ENCODE measurements at regions not wholly inside any gene's neighbourhood (a gene's known extent, or its start where the extent isn't known, plus 50 kb on each side); places are given as distances from the start of the nearest gene placed in this dataset.

DNA sequence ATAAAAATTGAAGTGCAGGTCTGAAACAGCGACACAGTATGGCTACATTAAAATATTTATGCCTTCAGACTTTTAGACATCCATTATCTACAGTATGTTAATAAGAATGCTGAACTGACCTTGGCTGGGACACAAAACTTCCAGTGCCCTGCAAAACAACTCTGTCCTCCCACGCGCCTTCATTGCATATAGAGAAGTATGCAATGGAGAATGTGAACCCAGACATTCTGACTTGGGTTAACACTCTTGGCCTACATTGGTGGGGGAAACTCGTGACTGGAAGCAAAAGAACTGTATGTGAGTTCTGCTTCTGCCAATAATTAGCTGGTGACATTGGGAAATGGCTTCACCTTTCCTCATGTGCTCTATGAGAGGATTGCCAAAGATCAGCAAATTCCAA, 110.5 kb upstream of the SLC24A5 start:
- no peaks in the 10 kb centered on the region for H4K20me1 ChIP-seq (ENCODE audit: insufficient read depth)
- no peak overlapping the region for H2AFZ ChIP-seq (ENCODE audit: low read depth, low read length)
- no peak overlapping the region for H3K27ac ChIP-seq (ENCODE audit: low read length)
- H3K4me2 ChIP-seq (ENCODE audit: low read length), result no peak overlapping the region
- TF ChIP-seq TAF1 (IDR thresholded peaks at IDR 0.05; ENCODE audit: low read depth) (no peak), POLR2AphosphoS5 (IDR thresholded peaks at IDR 0.05) (no peak), SMC3 (conservative IDR thresholded peaks at IDR 0.05; ENCODE audit: poor library complexity) (no peak)
- TF ChIP-seq, protein P1, sequence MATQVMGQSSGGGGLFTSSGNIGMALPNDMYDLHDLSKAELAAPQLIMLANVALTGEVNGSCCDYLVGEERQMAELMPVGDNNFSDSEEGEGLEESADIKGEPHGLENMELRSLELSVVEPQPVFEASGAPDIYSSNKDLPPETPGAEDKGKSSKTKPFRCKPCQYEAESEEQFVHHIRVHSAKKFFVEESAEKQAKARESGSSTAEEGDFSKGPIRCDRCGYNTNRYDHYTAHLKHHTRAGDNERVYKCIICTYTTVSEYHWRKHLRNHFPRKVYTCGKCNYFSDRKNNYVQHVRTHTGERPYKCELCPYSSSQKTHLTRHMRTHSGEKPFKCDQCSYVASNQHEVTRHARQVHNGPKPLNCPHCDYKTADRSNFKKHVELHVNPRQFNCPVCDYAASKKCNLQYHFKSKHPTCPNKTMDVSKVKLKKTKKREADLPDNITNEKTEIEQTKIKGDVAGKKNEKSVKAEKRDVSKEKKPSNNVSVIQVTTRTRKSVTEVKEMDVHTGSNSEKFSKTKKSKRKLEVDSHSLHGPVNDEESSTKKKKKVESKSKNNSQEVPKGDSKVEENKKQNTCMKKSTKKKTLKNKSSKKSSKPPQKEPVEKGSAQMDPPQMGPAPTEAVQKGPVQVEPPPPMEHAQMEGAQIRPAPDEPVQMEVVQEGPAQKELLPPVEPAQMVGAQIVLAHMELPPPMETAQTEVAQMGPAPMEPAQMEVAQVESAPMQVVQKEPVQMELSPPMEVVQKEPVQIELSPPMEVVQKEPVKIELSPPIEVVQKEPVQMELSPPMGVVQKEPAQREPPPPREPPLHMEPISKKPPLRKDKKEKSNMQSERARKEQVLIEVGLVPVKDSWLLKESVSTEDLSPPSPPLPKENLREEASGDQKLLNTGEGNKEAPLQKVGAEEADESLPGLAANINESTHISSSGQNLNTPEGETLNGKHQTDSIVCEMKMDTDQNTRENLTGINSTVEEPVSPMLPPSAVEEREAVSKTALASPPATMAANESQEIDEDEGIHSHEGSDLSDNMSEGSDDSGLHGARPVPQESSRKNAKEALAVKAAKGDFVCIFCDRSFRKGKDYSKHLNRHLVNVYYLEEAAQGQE (IDR thresholded peaks at IDR 0.05; ENCODE audit: borderline replicate concordance), result no peak
- no peak overlapping the region for H3K4me3 ChIP-seq (ENCODE audit: low read length)
- no peaks in the 10 kb centered on the region for H3K79me2 ChIP-seq (replicated peaks; ENCODE audit: insufficient read depth, low read length)
- no peaks in the 10 kb centered on the region for H3K36me3 ChIP-seq (ENCODE audit: insufficient read depth, low read length)
- H3K9me3 ChIP-seq (ENCODE audit: low read length), result no peaks in the 10 kb centered on the region
- H3K9me2 ChIP-seq (ENCODE audit: insufficient read depth, low read length), result no peaks in the 10 kb centered on the region
- H3K9ac ChIP-seq (ENCODE audit: low read length), result no peak overlapping the region
- H3F3A ChIP-seq (ENCODE audit: insufficient read depth, low read length, poor library complexity, severe bottlenecking), result no peaks in the 10 kb centered on the region
- H3K27me3 ChIP-seq (ENCODE audit: insufficient read depth, low read depth, low read length), result no peaks in the 10 kb centered on the region

DNA sequence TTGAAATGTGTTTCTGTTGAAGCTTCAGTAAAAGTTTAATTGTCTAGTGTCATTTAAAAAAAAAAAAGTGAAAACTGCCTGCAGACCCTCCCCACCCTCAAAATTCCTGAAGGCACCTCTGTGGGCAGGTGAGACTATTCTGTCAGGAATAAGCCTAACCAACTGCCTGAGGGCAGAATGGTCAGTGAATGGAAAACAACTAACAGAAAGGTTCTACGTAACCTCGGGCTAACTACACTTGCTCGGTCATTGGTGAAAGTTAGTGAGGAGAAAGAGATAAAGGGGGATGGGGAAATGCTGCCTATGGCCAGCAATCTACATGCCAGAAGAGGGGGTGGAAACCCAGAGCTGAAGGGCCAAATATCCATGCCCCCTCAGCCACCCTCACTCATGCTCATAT, 108.6 kb upstream of the SLC24A5 start:
- no peak overlapping the region for H2AFZ ChIP-seq (ENCODE audit: low read depth, low read length)
- no peak overlapping the region for H3K9ac ChIP-seq (ENCODE audit: low read length)
- no peak overlapping the region for H3K27ac ChIP-seq (ENCODE audit: low read length)
- no peak overlapping the region for H3K4me2 ChIP-seq (ENCODE audit: low read length)
- H4K20me1 ChIP-seq (ENCODE audit: insufficient read depth), result no peaks in the 10 kb centered on the region
- H3K9me2 ChIP-seq (ENCODE audit: insufficient read depth, low read length), result no peaks in the 10 kb centered on the region
- H3K36me3 ChIP-seq (ENCODE audit: insufficient read depth, low read length), result no peaks in the 10 kb centered on the region
- H3F3A ChIP-seq (ENCODE audit: insufficient read depth, low read length, poor library complexity, severe bottlenecking), result no peaks in the 10 kb centered on the region
- TF ChIP-seq, protein P2, sequence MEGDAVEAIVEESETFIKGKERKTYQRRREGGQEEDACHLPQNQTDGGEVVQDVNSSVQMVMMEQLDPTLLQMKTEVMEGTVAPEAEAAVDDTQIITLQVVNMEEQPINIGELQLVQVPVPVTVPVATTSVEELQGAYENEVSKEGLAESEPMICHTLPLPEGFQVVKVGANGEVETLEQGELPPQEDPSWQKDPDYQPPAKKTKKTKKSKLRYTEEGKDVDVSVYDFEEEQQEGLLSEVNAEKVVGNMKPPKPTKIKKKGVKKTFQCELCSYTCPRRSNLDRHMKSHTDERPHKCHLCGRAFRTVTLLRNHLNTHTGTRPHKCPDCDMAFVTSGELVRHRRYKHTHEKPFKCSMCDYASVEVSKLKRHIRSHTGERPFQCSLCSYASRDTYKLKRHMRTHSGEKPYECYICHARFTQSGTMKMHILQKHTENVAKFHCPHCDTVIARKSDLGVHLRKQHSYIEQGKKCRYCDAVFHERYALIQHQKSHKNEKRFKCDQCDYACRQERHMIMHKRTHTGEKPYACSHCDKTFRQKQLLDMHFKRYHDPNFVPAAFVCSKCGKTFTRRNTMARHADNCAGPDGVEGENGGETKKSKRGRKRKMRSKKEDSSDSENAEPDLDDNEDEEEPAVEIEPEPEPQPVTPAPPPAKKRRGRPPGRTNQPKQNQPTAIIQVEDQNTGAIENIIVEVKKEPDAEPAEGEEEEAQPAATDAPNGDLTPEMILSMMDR (IDR thresholded peaks at IDR 0.05; ENCODE audit: poor library complexity, severe bottlenecking), result no peak
- TF ChIP-seq MXI1 (conservative IDR thresholded peaks at IDR 0.05; ENCODE audit: poor library complexity, severe bottlenecking) (no peak), TAF1 (IDR thresholded peaks at IDR 0.05; ENCODE audit: low read depth) (no peak), EP300 (conservative IDR thresholded peaks at IDR 0.05; ENCODE audit: poor library complexity, severe bottlenecking) (no peak), POLR2AphosphoS5 (IDR thresholded peaks at IDR 0.05) (no peak)
- H3K9me3 ChIP-seq (ENCODE audit: low read length), result no peaks in the 10 kb centered on the region
- H3K79me2 ChIP-seq (replicated peaks; ENCODE audit: insufficient read depth, low read length), result no peaks in the 10 kb centered on the region
- no peak overlapping the region for H3K4me3 ChIP-seq (ENCODE audit: low read length)
- no peaks in the 10 kb centered on the region for H3K27me3 ChIP-seq (ENCODE audit: insufficient read depth, low read depth, low read length)

DNA sequence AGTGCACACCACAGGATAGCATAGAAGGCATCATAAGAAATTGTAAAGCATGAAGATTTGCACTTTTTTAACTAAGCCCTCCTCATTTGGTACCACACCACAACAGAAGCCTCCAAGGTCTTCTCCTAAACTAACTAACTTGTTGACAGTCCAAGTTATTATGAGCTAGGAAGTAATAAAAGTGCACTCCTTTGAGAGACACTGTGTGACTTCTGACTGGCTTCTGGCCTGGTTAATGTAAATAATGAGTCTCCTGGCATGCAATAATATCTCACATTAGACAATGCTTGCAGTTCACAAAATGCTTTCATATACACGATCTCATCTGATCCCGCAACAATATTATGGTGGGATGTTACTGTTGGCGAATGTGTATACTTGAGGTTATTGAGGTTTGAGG, 103.9 kb upstream of the SLC24A5 start:
- no peaks in the 10 kb centered on the region for H3K27me3 ChIP-seq (ENCODE audit: insufficient read depth, low read depth, low read length)

More for the DNA sequence above, 103.9 kb upstream of the SLC24A5 start:
- H3K27ac ChIP-seq (ENCODE audit: low read length), result no peak overlapping the region
- H3F3A ChIP-seq (ENCODE audit: insufficient read depth, low read length, poor library complexity, severe bottlenecking), result no peaks in the 10 kb centered on the region
- H4K20me1 ChIP-seq (ENCODE audit: insufficient read depth), result no peaks in the 10 kb centered on the region
- H2AFZ ChIP-seq (ENCODE audit: low read depth, low read length), result no peak overlapping the region
- no peak overlapping the region for H3K4me2 ChIP-seq (ENCODE audit: low read length)
- H3K9me2 ChIP-seq (ENCODE audit: insufficient read depth, low read length), result no peaks in the 10 kb centered on the region
- TF ChIP-seq EP300 (conservative IDR thresholded peaks at IDR 0.05; ENCODE audit: poor library complexity, severe bottlenecking) (no peak), SMC3 (conservative IDR thresholded peaks at IDR 0.05; ENCODE audit: poor library complexity) (no peak), MXI1 (conservative IDR thresholded peaks at IDR 0.05; ENCODE audit: poor library complexity, severe bottlenecking) (no peak), POLR2AphosphoS5 (IDR thresholded peaks at IDR 0.05) (no peak), RAD21 (conservative IDR thresholded peaks at IDR 0.05) (no peak), TAF1 (IDR thresholded peaks at IDR 0.05; ENCODE audit: low read depth) (no peak)
- TF ChIP-seq, protein P1 (IDR thresholded peaks at IDR 0.05; ENCODE audit: borderline replicate concordance), result no peak
- TF ChIP-seq, protein P2 (IDR thresholded peaks at IDR 0.05; ENCODE audit: poor library complexity, severe bottlenecking), result no peak
- H3K9me3 ChIP-seq (ENCODE audit: low read length), result no peaks in the 10 kb centered on the region
- H3K4me3 ChIP-seq (ENCODE audit: low read length), result no peak overlapping the region
- H3K36me3 ChIP-seq (ENCODE audit: insufficient read depth, low read length), result no peaks in the 10 kb centered on the region
- H3K79me2 ChIP-seq (replicated peaks; ENCODE audit: insufficient read depth, low read length), result no peaks in the 10 kb centered on the region
- no peak overlapping the region for H3K9ac ChIP-seq (ENCODE audit: low read length)
